ENCODE measurements at regions not wholly inside any gene's neighbourhood (a gene's known extent, or its start where the extent isn't known, plus 50 kb on each side); places are given as distances from the start of the nearest gene placed in this dataset.

GRCh38 chr6:112575309-112575834 is 228.2 kb downstream of the RFPL4B start:
- TF ChIP-seq CTCF (IDR thresholded peaks at IDR 0.05; ENCODE audit: insufficient read depth, low read depth, low read length) (no peak), EZH2 (IDR thresholded peaks at IDR 0.05; ENCODE audit: insufficient read depth, low read length) (no peak)
